HG03108 (cell line): ENCODE measurements at regions not wholly inside any gene's neighbourhood (a gene's known extent, or its start where the extent isn't known, plus 50 kb on each side); places are given as distances from the start of the nearest gene placed in this dataset.
"Not testable (repeated sequence)": the region's sequence is repeated elsewhere in the genome, so short reads cannot be mapped to it uniquely, and the experiment has no call there.

Experiments
- ATAC-seq: cut with Tn5 transposase; IDR thresholded peaks from one replicate; pipeline ENCODE4 v1.9.1; 2021; ENCODE audit warnings: moderate library complexity; ENCODE audit not compliant: unreplicated experiment

DNA sequence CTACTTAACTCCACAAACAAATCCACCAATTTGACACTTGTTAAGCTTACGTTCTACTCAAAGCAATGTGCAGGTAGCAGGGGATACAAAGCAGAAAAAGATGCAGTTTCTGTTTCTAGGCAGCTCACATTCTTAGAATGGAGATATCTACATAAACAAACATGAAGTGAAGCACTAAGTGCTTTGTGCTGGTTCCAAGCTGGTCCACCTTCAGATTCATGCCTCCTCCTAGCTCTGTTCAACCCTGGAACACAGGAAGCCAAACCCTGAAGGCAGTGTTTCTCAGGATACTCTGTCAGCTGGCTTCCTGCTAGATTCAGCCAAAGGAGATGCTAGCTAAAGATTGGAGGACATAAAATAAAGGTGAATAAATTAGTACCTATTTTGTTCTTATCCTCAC lies 55.3 kb upstream of the NOL4 start:
- ATAC-seq = no peak

DNA sequence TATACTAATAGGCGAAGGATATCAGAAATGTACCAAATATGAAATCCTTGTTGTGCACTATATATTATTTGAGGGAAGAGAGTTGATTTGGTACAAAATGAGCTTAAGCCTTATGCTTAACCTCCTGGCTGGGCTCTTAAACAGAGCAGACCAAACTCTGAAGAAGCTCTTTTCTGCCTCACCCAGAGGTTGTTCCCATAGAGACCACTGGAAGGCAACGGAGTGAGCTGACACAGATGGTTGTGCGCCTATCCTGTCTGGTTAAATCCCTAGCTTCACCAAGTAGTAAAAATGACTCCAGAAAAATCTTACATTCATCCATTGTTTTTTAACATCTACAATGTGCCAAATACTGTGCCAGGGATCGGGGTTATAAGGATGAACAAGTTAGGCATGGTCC lies 55.9 kb upstream of the NOL4 start:
- ATAC-seq = no peak

- no peak for ATAC-seq
Observed at GRCh38 chr18:34281290-34281689, 56.6 kb upstream of the NOL4 start.

- ATAC-seq = no peak
Observed at GRCh38 chr18:34281722-34282121, 57.0 kb upstream of the NOL4 start.

DNA sequence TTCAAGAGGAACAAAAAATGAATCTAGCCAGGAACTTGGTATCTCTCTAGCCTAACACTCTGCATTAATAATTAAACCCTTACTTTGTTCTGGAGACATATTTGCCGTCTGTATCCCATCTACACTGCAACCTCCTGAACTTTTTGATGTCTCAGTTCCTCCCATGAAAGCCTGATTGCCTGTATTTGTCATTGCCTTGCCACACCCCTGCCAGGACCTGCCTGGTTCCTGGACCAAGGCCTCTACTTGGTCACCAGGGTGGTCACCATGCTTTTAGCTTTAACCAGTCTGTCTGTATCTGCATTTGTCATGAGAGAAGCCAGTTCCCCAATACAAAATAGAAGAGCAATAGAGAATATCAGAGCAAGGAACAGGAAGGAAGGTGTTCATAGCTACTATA lies 58.8 kb upstream of the NOL4 start:
- ATAC-seq = no peak

DNA sequence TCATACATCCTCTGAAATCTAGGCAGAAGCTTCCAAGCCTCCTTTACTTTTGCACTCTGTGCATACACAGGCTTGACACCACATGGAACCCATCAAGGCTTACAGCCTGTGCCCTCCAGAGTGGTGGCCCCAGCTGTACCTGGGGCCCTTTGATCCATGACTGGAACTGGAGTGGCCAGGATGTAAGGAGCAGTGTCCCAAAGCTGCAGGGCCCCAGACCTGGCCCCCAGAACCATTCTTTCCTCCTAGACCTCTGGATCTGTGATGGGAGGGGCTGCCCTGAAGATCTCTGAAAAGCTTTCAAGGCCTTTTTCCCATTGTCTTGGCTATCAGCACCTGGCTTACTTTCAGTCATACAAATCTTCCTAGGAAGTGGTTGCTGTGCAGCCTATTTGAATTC lies 63.1 kb upstream of the NOL4 start:
- no peak for ATAC-seq

DNA sequence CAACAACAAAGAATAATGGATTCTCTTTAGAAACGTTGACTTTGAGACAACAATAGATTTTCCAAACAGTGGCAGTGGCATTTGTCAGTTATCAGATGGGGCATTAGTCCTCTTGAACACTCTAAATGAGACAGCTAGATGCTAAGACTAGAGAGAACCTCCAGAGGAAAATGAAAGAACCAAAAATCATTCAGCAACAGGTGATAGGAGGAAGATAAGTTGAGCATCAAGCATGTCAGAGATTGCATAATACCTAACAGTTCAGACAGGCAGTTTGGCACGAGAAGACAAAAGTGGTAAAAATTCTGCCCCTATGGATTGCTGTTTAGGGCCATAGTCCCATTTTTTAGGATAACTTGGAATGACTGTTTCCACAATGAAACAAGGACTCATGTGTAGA lies 67.9 kb upstream of the NOL4 start:
- ATAC-seq = no peak

- no peak for ATAC-seq
Observed at GRCh38 chr18:34297287-34297686, 72.6 kb upstream of the NOL4 start.

DNA sequence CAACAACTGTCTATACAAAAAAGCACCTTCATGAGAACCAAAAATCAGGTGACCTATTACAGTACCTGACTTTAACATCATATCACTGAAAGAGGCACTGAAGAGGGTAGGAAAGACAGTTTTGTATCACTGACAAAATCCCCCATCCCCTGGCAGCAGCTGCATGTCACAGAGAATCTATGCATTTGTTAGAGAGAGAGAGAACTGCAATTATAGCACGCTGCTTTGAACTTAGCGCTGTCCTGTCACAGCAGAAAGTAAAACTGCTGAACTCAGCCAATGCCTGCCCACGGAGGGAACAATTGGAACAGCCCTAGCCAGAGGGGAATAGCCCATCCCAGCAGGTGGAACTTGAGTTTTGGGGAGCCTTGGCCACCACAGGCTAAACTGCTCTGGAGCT lies 75.1 kb upstream of the NOL4 start:
- ATAC-seq = no peak

- no peak for ATAC-seq
Observed at GRCh38 chr18:34311468-34311867, 86.8 kb upstream of the NOL4 start.

DNA sequence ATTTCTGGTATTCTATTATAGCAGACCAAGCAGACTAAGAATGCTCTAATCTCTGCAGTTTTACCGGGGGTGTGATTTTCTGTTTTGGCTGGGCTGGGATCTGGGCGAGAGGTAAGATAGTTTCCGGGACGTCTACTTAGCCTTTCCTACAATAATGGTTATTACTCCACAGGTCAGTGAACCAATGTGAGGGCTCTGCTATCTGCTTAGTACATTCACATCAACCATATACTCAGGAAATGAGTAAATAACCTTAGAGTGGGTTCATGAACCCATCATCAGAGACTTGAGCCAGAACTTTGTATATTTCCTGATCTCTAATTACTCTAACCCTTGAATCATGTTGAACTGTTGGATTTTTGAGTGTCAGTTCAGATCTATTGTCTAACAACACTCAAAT lies 90.1 kb upstream of the NOL4 start:
- ATAC-seq = no peak

GRCh38 chr18:34315591-34316352 lies 91.1 kb upstream of the NOL4 start:
- no peak for ATAC-seq

- no peak for ATAC-seq
Observed at GRCh38 chr18:34320267-34320666, 95.6 kb upstream of the NOL4 start.

- ATAC-seq = peak; percentile 65
Observed at GRCh38 chr18:34321066-34321465, 96.4 kb upstream of the NOL4 start.

GRCh38 chr18:34322365-34323289 lies 97.9 kb upstream of the NOL4 start:
- peak; percentile 45 for ATAC-seq

- ATAC-seq = no peak
Observed at GRCh38 chr18:34329840-34330239, 105.1 kb upstream of the NOL4 start.

DNA sequence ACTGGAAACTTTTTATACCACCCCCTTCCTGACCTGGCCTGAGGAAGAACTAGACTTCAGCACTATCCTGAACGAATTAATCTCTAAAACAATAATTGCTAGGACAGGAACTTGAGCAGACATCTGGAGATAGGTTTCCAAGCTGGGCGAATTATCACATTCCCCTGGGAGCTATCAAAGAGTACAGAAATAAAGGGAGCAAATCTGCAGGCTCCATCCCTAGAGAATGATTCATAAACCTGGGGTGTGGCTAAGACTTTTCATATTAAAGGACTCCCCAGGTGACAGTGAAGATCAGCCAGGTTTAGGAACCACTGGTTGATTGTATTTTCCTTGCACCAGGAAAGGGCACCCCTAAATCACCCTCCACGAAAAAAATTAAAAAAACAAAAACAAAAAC lies 105.6 kb upstream of the NOL4 start:
- no peak for ATAC-seq

DNA sequence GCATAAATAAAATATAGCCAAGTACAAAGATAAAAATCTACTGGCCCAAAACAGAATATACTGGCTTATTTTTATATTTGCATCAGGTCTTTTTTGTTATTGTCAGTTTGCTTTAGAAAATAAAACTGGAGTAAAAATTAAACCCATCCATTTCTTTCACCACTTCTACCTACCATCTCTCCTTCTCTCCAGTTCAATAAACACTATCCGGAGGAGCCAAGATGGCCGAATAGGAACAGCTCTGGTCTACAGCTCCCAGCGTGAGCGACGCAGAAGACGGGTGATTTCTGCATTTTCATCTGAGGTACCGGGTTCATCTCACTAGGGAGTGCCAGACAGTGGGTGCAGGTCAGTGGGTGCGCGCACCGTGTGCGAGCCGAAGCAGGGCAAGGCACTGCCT lies 106.2 kb upstream of the NOL4 start:
- not testable (repeated sequence) for ATAC-seq

- ATAC-seq = not testable (repeated sequence)
Observed at GRCh38 chr18:34331343-34331742, 106.6 kb upstream of the NOL4 start.

- ATAC-seq = no peak
Observed at GRCh38 chr18:34339155-34339554, 114.4 kb upstream of the NOL4 start.

DNA sequence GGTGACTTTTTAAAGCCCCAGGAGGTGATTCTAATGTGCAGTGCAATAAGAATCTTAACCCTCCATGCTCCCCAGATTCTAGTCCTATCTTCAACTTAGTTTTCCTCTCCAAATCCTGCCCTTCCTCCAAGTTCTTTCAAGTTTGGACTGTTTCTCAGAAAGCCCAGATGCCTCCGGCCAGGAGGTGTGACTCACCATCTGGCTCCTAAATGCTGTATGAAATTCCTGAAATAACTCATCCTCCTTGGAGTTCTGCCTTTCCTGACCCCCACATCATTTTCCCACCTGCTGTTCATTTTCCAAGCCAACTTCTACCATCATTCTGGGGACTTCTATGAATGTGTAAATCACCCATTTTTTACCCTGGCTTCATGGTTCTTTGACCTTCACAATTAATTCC lies 118.2 kb upstream of the NOL4 start:
- ATAC-seq = no peak

DNA sequence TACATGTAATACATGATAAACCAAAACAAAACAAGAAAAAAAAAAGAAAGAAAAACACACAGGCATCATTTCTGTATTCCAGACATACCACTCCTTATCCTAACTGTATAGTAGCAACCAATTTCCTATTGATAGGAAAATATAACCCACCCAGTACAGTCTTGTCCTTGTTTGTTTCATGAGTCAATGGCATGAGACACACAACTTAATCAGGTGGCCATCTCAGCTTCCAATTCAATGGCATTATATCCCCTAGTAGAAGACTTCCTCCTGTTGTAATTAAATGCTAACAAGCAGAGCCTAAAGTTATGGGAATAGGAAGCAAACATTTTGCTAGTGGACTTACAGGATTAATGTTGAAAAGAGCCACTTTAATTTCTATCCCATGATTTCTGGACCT lies 121.0 kb upstream of the NOL4 start:
- ATAC-seq = no peak
